Tibial nerve (tissue), 4 donors: ENCODE measurements at regions not wholly inside any gene's neighbourhood (a gene's known extent, or its start where the extent isn't known, plus 50 kb on each side); places are given as distances from the start of the nearest gene placed in this dataset.

Experiments
- CTCF ChIP-seq, 5 experiments: fragments of 200-600 bp in 3 of 5; fragments of 450-650 bp in 2 of 5; sonication (generic) in 3 of 5; IDR thresholded peaks; one replicate each; pipeline ENCODE4 v1.5.1; 2016 to 2019; ENCODE audit warnings: antibody characterized with exemption in 5 of 5, mild to moderate bottlenecking in 3 of 5, moderate library complexity in 2 of 5
- EP300 ChIP-seq, 2 donors: sonication (generic); formaldehyde crosslinking; IDR thresholded peaks; one replicate each; pipeline ENCODE4 v1.6.1; 2017; ENCODE audit warnings: antibody characterized with exemption in 2 of 2, mild to moderate bottlenecking in 1 of 2
- POLR2A ChIP-seq, 2 donors: fragments of 450-650 bp; IDR thresholded peaks; one replicate each; pipeline ENCODE4 v1.6.1; 2017; ENCODE audit warnings: antibody characterized with exemption in 2 of 2, mild to moderate bottlenecking in 2 of 2, moderate library complexity in 2 of 2

DNA sequence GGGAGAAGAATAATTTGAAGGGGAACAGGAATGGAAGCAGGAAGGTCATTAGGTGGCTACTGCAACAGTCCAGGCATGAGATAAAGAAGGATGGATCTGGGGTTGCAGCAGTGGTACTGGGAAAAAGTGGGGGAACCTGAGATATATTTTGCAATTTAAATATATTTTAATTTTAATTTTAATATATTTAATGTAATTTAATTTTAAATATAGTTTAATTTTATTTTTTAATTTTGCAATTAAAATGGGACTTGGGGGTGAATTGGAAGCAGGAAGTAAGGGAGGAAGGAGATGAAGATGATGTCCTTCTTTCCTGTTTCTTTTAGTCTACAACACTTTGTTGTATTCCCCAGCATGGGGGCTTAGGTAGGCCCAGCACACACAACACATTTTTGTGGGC lies 369.8 kb downstream of the GADD45G start:
- TF ChIP-seq CTCF (IDR thresholded peaks at IDR 0.05): no peak
- no peak for TF ChIP-seq POLR2A (IDR thresholded peaks at IDR 0.05)
- TF ChIP-seq EP300 (IDR thresholded peaks at IDR 0.05): no peak
